Activated CD4-positive, alpha-beta T cell treated with anti-CD3 and anti-CD28 coated beads, Interleukin-2, amount 50 U/mL, for 16 hours (primary cell): ENCODE measurements at regions not wholly inside any gene's neighbourhood (a gene's known extent, or its start where the extent isn't known, plus 50 kb on each side); places are given as distances from the start of the nearest gene placed in this dataset.
A peak's percentile ranks its signal among the peaks of the same experiment; 100 is the strongest.
"Not testable (repeated sequence)": the region's sequence is repeated elsewhere in the genome, so short reads cannot be mapped to it uniquely, and the experiment has no call there.

Source experiments
- DNase-seq: peaks from one replicate; pipeline ENCODE4 v3.0.0-alpha.2; 2020

- DNase-seq: no peak
Measured at GRCh38 chr5:87115839-87116364, 151.8 kb upstream of the RASA1 start.

DNA sequence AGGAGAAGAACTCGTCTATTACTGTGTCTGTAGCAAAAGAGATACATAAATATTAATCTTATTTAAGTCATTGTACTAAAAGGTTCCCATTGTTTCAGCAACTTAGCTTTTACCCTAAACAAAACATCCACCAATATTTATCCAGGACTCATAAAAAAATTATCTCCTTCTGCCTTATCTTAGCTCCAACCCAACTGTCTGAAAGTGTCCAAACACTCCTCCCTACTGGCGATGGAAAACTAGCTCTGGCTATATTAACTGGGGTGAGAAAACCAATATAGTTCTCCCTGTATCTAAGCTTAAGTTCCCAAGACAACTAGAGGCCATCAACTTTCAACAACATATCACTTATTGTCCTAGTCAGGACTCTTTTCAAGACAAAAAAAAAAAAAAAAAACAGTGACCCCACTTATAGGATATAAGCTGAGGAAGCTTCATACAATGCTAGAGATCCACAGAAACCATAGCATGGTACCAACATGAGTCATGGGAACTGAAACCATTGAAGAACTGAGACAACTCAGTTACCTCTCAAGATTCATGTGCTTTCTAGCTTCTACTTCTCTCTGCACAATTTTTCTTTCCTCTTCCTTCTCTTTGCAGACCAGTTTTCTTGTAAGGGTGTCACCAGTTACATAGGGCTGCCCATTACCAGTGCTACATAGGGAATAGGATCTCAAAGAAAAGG lies 150.7 kb upstream of the RASA1 start:
- peak; percentile 81 for DNase-seq

- DNase-seq: no peak
Measured at GRCh38 chr5:87119588-87119987, 148.1 kb upstream of the RASA1 start.

- DNase-seq: peak; percentile 80
Measured at GRCh38 chr5:87120518-87121303, 147.0 kb upstream of the RASA1 start.

DNA sequence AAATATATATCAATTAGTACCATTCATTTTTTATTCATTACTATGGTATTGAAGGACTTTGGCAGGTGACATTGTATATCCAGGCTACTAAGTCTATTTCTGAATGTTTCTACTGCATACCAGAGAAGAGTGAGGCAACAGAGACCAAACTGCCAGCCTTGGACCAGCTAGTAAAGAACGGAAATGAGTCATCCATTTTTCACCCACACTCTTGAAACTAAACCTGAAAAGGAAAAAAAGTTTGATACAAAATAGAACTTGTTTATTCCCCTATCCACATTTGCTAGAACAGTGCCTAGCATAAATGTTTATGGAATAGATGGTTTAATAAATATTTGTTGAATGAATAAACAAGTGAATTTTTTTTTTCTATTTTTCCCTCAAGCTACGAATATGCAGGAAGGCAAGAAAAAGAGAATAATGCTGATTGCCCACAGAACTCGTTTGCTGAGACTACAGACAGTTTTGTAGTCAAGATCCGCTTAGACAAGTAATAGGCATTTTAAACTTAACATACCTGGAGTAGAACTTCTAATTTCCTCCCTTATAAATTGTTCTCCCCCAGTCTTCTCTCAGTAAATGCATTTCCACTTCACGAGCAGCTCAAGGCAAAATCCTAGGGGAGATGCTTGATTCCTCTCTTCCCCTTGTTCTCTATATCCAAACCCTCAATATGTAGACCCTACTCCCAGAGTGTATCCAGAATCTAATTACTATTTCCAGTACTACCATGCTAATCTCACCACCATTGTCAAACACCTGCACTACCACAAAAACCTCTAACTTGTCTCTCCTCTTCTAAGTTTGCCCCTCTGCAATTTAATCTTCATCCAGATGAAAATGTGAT lies 146.2 kb upstream of the RASA1 start:
- DNase-seq: peak; percentile 87

DNA sequence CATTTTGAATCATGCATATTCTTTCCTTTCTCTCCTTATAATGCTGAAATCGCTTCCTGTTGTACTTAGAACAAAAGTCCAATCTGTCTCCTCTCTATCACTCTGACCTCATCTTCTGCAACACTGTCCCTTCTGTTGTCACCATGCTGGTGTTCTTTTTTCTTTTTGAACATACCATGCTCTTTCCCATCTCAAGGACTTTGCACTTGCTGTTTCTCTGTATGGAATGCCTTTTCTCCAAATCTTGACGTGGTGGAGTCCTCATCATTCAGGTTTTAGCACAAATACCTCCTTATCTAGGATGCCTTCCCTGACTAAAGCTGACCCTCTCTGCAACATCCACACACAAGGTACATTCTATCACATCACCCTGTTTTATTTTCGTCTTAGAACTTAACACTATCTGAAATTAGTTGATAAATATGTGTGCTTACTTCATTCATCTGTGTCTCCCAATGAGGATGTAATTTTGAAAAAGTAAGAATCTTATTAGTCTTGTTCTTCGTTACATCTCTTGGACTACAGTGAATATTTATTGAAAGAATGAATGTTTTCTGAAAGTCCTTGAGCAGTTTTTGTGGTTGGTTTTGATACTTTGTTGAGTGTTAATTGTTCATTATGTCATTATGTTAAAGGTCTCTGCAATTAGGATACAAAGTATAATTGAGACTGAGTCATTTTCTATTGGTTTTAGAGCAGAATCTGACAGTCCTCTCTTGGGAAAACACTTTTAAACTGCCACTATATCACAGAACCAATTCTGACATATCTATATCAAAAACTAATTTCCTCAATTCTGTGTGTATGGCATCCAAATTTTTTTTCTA lies 145.3 kb upstream of the RASA1 start:
- peak; percentile 48 for DNase-seq

- DNase-seq: no peak
Measured at GRCh38 chr5:87125766-87126165, 141.9 kb upstream of the RASA1 start.

GRCh38 chr5:87126869-87127268 lies 140.8 kb upstream of the RASA1 start:
- DNase-seq: no peak

DNA sequence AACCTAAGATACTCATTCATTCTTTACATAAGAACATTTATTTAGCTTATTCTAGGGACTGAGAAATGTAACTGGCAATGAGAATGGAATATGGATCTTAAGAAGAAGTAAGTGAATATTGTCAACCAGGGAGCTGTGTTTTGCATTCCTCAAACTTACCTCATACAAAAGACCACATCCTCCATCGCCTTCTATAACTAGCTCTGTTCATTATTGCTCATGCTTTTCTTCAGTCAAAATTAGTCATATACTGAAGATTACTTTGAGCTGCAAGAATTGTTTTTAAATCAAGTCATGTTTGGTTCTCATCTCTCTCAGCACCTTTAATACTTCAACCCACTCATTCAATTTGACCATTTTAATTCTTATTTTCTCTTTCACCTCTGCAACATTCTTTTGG lies 140.3 kb upstream of the RASA1 start:
- DNase-seq: peak; percentile 57

DNA sequence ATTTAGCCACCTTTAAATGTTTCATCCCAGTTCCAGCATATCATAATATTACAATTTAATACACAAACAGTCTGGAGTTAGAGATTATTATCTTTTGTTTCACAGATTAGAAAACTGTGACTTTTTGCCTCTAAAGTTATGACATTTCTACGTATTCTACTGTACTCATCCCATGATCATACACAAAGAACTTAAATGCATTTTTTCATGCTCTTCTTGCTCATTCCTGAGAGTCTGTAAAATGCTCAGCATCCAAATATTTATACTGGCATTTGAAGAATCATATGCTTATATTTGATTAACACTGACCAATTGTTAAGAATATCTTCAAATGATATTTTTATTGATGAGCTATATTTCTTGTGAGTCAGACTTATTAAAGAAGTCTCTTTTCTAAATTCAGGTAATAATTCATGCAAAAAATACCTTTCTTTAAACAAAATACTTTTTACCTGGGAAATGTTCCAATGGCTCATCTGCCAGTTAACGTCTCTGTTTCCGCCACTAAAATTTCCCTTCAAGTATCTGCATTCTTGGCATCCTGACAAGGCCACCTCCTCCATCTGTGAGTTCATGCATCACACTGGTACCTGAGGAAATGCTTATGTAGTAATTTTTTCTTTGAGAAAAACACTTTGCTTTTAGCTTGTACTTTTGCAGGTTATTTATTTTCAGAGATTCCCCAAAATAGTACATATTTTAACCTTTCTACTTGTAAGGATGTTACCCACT lies 139.6 kb upstream of the RASA1 start:
- DNase-seq: no peak

- DNase-seq: no peak
Measured at GRCh38 chr5:87129046-87129445, 138.6 kb upstream of the RASA1 start.

DNA sequence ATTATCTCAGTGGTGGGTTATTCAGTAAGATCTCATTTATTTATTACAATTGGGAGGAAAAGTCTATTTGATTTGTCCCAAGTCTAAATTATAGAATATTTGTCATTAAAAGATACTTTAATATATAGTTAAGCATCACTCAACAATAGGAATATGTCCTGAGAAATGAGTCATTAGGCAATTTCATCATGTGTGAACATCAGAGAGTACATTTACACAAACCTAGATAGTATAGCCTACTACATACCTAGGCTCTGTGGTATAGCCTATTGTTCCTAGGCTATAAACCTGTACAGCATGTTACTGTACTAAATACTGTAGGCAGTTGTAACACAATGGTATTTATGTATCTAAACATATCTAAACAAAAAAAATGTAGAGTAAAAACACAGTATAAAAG lies 135.0 kb upstream of the RASA1 start:
- DNase-seq: no peak

DNA sequence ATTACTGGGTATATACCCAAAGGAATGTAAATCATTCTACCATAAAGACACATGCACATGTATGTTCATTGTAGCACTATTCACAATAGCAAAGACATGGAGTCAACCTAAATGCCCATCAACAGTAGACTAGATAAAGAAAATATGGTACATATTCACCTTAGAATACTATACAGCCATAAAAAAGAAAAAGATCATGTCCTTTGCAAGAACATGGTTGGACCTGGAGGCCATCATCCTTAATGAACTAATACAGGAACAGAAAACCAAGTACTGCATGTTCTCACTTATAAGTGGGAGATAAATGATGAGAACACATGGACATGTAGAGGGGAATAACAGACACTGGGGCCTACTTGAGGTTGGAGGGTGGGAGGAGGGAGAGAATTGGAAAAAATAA lies 133.2 kb upstream of the RASA1 start:
- not testable (repeated sequence) for DNase-seq

DNA sequence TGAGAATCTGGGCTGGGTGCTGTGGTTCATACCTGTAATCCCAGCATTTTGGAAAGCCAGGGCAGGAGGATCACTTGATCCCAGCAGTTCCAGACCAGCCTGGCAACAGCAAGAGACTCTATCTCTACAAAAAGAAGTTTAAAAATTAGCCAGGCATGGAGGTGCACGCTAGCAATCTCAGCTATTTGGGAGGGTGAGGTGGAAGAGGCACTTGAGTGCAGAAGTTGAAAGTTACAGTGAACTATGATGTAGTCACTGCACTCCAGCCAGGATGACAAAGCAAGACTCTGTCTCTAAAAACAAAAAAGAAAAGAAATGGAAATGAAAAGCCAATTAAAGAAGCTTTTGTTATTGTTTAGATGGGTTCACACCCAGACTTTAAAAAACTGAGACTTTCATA lies 131.6 kb upstream of the RASA1 start:
- DNase-seq: no peak

DNA sequence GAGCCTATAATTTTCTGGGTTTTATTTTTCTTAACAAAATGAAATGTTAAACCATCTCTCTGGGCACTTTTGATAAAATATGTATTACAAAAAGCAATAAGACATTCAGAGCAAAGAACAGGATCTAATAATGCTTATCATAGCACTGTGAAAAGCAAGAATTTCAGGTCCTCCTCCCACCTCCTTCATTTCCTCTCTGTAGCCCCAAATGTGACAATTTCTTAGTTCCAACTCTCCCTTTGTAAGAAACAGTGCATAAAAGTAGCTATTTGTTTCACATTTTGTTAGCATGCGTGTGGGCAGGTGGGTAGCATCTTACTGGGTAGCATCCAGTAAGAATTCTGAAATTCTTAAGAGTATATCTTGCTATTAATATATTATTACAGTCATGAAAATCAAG lies 130.9 kb upstream of the RASA1 start:
- no peak for DNase-seq

DNA sequence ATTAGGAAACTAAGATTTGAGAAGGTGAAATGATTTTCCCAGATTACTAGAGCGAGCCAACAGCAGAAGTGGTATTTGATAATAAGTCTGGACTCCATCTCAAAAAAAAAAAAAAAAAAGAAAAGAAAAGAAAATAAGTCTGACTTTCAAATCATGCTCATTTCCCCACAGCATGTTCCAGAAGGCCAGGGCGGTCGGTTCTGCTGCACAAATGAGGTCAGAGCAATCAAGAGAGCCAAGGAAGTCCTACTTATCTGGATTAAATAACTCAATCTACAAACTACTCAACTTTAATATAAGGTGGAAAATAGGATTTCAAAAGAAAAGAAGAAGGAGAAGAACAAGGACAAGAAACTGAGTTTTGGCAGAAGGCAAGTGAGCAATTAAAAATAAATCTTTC lies 130.4 kb upstream of the RASA1 start:
- no peak for DNase-seq

DNA sequence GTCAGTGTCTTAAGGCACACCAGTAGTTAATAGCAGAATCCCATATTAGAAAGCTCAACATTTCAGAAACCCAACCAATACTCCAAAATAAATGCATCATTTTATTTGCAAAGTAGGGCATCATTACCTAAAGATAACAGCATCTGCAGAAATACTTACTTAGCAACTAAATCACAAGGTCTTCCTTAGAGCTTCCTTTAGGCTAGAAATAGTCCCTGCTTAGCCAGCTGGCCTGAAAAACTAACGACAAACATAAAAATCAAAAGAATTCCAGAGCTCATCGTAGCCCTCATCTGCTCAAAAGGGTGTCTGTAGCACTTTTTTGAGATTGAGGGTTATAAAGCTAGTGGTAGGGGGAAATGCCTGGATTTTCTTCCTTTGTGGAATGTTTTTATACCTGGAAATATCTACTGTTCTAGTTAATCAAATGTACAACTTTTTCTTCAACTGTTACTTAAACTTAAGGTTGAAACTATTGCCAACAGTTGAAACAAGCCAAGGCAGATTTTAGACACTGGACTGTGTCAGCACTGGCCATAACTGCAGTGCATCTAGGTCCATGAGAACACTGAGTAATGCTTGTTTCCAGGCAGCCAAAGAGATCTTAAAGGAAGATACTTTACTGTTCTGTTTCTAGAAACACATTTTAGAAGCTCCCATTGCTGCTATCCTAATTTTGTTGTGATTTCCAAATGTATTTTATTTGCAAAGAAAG lies 129.4 kb upstream of the RASA1 start:
- DNase-seq: no peak

- no peak for DNase-seq
Measured at GRCh38 chr5:87139795-87140194, 127.9 kb upstream of the RASA1 start.

- no peak for DNase-seq
Measured at GRCh38 chr5:87141544-87141943, 126.1 kb upstream of the RASA1 start.

DNA sequence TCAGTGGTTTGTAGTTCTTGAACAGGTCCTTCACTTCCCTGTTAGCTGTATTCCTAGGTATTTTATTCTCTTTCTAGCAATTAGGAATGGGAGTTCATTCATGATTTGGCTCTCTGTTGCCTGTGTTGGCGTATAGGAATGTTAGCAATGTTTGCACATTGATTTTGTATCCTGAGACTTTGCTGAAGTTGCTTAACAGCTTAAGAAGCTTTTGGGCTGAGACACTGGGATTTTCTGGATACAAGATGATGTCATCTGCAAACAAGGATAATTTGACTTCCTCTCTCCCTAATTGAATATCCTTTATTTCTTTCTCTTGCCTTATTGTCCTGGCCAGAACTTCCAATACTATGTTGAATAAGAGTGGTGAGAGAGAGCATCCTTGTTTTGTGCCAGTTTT lies 121.8 kb upstream of the RASA1 start:
- DNase-seq: not testable (repeated sequence)

GRCh38 chr5:87147441-87147840 lies 120.2 kb upstream of the RASA1 start:
- no peak for DNase-seq
